Psoas muscle (tissue), 7 donors: ENCODE measurements at regions not wholly inside any gene's neighbourhood (a gene's known extent, or its start where the extent isn't known, plus 50 kb on each side); places are given as distances from the start of the nearest gene placed in this dataset.

Experiments used
- ATAC-seq, 4 donors: fragments of 200-7000 bp; cut with Tn5 transposase; one replicate each; pipeline ENCODE4 v1.9.1; 2020; ENCODE audit warnings: moderate library complexity in 3 of 4, mild to moderate bottlenecking in 2 of 4
- DNase-seq, 2 donors: peaks; one replicate each; pipeline ENCODE4 v3.0.0-alpha.2; 2020
- H3K27ac ChIP-seq: fragments of 200-600 bp; one replicate; pipeline ENCODE4 v1.8.0; 2022
- H3K27me3 ChIP-seq, 3 donors: fragments of 200-600 bp in 1 of 3; one replicate each; pipeline versions ENCODE4 v1.6.1 to v1.8.0; 2013 to 2022; ENCODE audit warnings: low read length in 2 of 3, mild to moderate bottlenecking in 2 of 3, moderate library complexity in 1 of 3; ENCODE audit not compliant: insufficient read depth in 3 of 3
- H3K36me3 ChIP-seq, 2 donors: fragments of 200-600 bp in 1 of 2; one replicate each; pipeline versions ENCODE4 v1.6.1 to v1.8.0; 2013 to 2022; ENCODE audit warnings: low read depth in 1 of 2, mild to moderate bottlenecking in 1 of 2, moderate library complexity in 1 of 2; ENCODE audit not compliant: insufficient read depth in 1 of 2
- H3K4me1 ChIP-seq: fragments of 200-600 bp; one replicate; pipeline ENCODE4 v1.8.0; 2022
- H3K4me3 ChIP-seq: fragments of 200-600 bp; one replicate; pipeline ENCODE4 v1.8.0; 2022; ENCODE audit warnings: mild to moderate bottlenecking
- H3K9me3 ChIP-seq: fragments of 200-600 bp; one replicate; pipeline ENCODE4 v1.8.0; 2022
- CTCF ChIP-seq: fragments of 200-600 bp; IDR thresholded peaks from one replicate; pipeline ENCODE4 v1.8.0; 2022; ENCODE audit warnings: antibody characterized with exemption
- WGBS, 3 donors: extraction: QIAGEN DNeasy Blood & Tissue Kit; methylation state at CpG; one replicate each; pipeline versions ENCODE4 v1.1.6 to v1.1.7; 2013; 5-methylcytosine and 5-hydroxymethylcytosine counted together
- intact Hi-C, 2 donors: fragments of 100-400 bp; cut with DNase I; formaldehyde crosslinking; loops; one replicate each; pipeline versions ENCODE4 v1.11.0 to v1.14.2; 2022
- donor health status: healthy with polysubstance abuse.
- donor health status: DM: no; HTN: no; CAD: no; lungs with moderate emphysema.
- donor health status: Bipolar disorder and iron deficiency.
- donor health status: healthy.
- donor health status: DM: yes; HTN: yes; CAD: no.
- donor health status: DM: no; HTN: no; CAD: no.
- donor health status: DM: yes; HTN: yes; CAD: no.

DNA sequence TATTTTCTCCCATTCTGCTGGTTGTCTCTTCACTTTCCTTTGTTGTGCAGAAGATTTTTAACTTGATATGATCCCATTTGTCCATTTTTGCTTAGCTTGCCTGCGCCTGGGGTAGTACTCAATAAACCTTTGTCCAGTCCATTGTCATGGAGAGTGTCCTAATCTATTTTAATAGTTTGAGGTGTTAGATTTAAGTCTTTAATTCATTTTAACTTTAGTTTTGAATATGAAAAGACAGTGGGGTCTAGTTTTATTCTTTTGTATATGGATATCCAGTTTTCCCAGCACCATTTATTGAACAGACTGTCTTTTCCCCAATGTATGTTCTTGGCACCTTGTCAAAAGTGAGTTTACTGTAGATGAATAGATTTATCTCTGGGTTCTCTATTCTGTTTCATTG is 76.0 kb upstream of the ITM2A start:
- Histone ChIP-seq H3K9me3 (no peaks in the 10 kb centered on the region), H3K4me1 (no peaks in the 10 kb centered on the region), H3K36me3 (no peaks in the 10 kb centered on the region), H3K4me3 (no peak overlapping the region), H3K27me3 (no peaks in the 10 kb centered on the region), H3K27ac (no peak overlapping the region)
- 54 to 100% (median 94%) methylated on average over 1 of the region's 1 CpG for WGBS, 3 donors
- no peak for TF ChIP-seq CTCF
- ATAC-seq = no peak
- intact Hi-C loops = no loop called here
- no peak for DNase-seq

DNA sequence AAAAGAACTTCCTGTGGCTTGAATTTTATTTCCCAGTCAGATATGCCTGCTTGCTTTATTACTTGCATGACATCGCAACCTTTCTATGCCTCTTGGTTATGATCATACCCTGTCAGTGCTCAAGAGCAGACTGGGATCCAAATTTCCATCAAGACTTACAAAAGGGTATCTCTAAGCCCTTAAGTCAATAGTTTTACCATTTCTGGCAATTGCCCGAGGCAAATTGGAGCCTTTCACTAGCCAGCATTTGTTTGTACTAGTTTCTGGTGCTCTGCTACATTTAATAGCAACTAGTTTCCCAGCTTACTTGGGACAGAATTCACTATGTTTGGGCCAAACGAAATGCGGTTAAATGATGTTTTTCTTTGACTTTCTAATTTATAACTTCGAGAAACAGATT is 73.2 kb upstream of the ITM2A start:
- DNase-seq (no peak), ATAC-seq (no peak)
- H3K4me3 ChIP-seq = no peak overlapping the region
- H3K9me3 ChIP-seq = peaks cover 5% of the 10 kb centered on the region
- intact Hi-C loops = no loop called here
- H3K4me1 ChIP-seq = no peaks in the 10 kb centered on the region
- H3K27me3 ChIP-seq = no peaks in the 10 kb centered on the region
- TF ChIP-seq CTCF = no peak
- WGBS, 3 donors = 73 to 91% (median 87%) methylated on average over 5 of the region's 5 CpGs
- H3K36me3 ChIP-seq = no peaks in the 10 kb centered on the region
- H3K27ac ChIP-seq = no peak overlapping the region
